ENCODE measurements at regions not wholly inside any gene's neighbourhood (a gene's known extent, or its start where the extent isn't known, plus 50 kb on each side); places are given as distances from the start of the nearest gene placed in this dataset.

DNA sequence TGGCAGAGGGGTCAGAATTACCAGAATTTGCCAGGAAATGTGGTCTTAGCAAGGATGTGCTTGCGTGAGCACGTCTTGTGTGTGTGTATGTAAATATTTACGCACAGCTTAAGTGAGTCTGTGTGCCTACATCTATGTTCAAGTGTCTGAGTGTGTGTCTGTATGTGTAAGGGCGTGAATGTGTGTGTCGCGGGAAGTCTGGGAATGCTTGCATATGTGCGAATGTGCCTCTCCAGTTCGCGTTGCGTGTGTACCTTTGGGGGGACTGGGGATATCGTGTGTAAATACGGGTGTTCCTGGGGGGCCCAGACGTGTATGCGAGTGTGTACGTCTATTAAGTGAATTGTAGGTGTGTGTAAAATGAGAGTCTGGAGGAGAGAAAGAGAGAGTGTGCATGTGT lies 68.6 kb upstream of the POU3F1 start:
- DNase-seq (ENCODE audit: low spot score) (no peak), ATAC-seq (ENCODE audit: low read depth) (no peak)
- H3K4me1 ChIP-seq (ENCODE audit: insufficient read depth, poor library complexity, severe bottlenecking), result peaks cover 14% of the 10 kb centered on the region
- no peak overlapping the region for H3K27ac ChIP-seq (ENCODE audit: poor library complexity, severe bottlenecking)
- no peaks in the 10 kb centered on the region for H3K9me3 ChIP-seq (ENCODE audit: severe bottlenecking)
- TF ChIP-seq, protein P1, sequence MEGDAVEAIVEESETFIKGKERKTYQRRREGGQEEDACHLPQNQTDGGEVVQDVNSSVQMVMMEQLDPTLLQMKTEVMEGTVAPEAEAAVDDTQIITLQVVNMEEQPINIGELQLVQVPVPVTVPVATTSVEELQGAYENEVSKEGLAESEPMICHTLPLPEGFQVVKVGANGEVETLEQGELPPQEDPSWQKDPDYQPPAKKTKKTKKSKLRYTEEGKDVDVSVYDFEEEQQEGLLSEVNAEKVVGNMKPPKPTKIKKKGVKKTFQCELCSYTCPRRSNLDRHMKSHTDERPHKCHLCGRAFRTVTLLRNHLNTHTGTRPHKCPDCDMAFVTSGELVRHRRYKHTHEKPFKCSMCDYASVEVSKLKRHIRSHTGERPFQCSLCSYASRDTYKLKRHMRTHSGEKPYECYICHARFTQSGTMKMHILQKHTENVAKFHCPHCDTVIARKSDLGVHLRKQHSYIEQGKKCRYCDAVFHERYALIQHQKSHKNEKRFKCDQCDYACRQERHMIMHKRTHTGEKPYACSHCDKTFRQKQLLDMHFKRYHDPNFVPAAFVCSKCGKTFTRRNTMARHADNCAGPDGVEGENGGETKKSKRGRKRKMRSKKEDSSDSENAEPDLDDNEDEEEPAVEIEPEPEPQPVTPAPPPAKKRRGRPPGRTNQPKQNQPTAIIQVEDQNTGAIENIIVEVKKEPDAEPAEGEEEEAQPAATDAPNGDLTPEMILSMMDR (IDR thresholded peaks at IDR 0.05; ENCODE audit: poor library complexity, severe bottlenecking), result no peak
- no peaks in the 10 kb centered on the region for H3K27me3 ChIP-seq (ENCODE audit: insufficient read depth, poor library complexity, severe bottlenecking)
- H3K36me3 ChIP-seq (ENCODE audit: low read depth), result no peaks in the 10 kb centered on the region
- H3K4me3 ChIP-seq (ENCODE audit: severe bottlenecking), result no peak overlapping the region

- H3K4me3 ChIP-seq (ENCODE audit: severe bottlenecking), result no peak overlapping the region
- ATAC-seq (ENCODE audit: low read depth) (no peak), DNase-seq (ENCODE audit: low spot score) (no peak)
- H3K4me1 ChIP-seq (ENCODE audit: insufficient read depth, poor library complexity, severe bottlenecking), result peaks cover 14% of the 10 kb centered on the region
- TF ChIP-seq, protein P1 (IDR thresholded peaks at IDR 0.05; ENCODE audit: poor library complexity, severe bottlenecking), result no peak
- H3K27me3 ChIP-seq (ENCODE audit: insufficient read depth, poor library complexity, severe bottlenecking), result no peaks in the 10 kb centered on the region
- no peaks in the 10 kb centered on the region for H3K36me3 ChIP-seq (ENCODE audit: low read depth)
- no peaks in the 10 kb centered on the region for H3K9me3 ChIP-seq (ENCODE audit: severe bottlenecking)
- H3K27ac ChIP-seq (ENCODE audit: poor library complexity, severe bottlenecking), result no peak overlapping the region
These were observed 67.8 kb upstream of the POU3F1 start for GRCh38 chr1:38114241-38115026.

DNA sequence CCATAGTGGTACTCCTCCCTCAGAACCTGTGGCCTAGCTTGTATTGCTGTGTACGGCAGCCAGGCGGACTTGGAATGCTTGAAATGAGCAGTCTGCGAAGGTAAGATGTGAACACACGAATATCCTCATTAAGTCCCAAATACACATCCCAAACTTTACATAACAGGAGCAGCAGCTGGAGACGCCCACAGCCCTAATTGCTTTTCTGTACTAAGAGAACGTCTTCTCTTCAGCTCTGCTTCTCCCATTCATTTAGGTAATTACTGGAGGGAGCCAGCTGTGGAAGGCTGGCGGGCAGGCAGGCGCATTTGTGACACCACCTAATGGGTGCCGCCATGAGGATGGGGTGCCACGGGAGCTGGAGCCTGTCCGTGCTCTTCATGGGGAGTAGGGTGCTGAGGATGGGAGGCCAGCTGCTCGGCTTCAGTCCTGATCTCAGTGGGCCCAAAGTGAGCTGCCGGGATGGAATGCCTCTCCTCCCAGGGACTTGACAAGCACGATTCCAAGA lies 66.6 kb upstream of the POU3F1 start:
- peaks cover 14% of the 10 kb centered on the region for H3K4me1 ChIP-seq (ENCODE audit: insufficient read depth, poor library complexity, severe bottlenecking)
- TF ChIP-seq, protein P1 (IDR thresholded peaks at IDR 0.05; ENCODE audit: poor library complexity, severe bottlenecking), result no peak
- ATAC-seq (ENCODE audit: low read depth), result no peak
- no peaks in the 10 kb centered on the region for H3K36me3 ChIP-seq (ENCODE audit: low read depth)
- no peaks in the 10 kb centered on the region for H3K9me3 ChIP-seq (ENCODE audit: severe bottlenecking)
- H3K27me3 ChIP-seq (ENCODE audit: insufficient read depth, poor library complexity, severe bottlenecking), result no peaks in the 10 kb centered on the region
- H3K4me3 ChIP-seq (ENCODE audit: severe bottlenecking), result no peak overlapping the region
- no peak overlapping the region for H3K27ac ChIP-seq (ENCODE audit: poor library complexity, severe bottlenecking)
- DNase-seq (ENCODE audit: low spot score), result no peak

- no peak for ATAC-seq (ENCODE audit: low read depth)
- DNase-seq (ENCODE audit: low spot score), result no peak
- no peak overlapping the region for H3K4me3 ChIP-seq (ENCODE audit: severe bottlenecking)
- no peaks in the 10 kb centered on the region for H3K9me3 ChIP-seq (ENCODE audit: severe bottlenecking)
- no peaks in the 10 kb centered on the region for H3K27me3 ChIP-seq (ENCODE audit: insufficient read depth, poor library complexity, severe bottlenecking)
- no peak overlapping the region for H3K27ac ChIP-seq (ENCODE audit: poor library complexity, severe bottlenecking)
- TF ChIP-seq, protein P1 (IDR thresholded peaks at IDR 0.05; ENCODE audit: poor library complexity, severe bottlenecking), result no peak
- no peaks in the 10 kb centered on the region for H3K4me1 ChIP-seq (ENCODE audit: insufficient read depth, poor library complexity, severe bottlenecking)
- H3K36me3 ChIP-seq (ENCODE audit: low read depth), result no peaks in the 10 kb centered on the region
These were observed 65.0 kb upstream of the POU3F1 start for GRCh38 chr1:38111589-38111988.

DNA sequence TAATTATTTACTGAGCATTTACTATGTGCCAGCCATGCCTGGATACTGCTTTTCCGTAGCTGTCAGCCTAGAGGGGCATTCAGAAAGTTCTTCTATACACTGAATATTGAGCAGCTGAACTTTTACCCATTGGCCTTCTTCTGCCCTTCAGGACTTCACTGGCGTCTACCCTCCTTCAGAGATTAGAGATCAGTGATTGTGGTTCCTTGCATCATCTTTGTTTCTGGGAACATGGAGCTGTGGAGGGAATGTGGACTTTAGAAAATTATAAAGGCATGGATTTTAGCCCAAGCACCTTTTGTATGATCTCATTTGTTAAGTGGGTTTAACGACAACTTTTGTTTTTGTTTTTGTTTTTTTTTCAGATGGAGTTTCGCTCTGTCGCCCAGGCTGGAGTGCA lies 58.7 kb upstream of the POU3F1 start:
- TF ChIP-seq, protein P1 (IDR thresholded peaks at IDR 0.05; ENCODE audit: poor library complexity, severe bottlenecking), result no peak
- no peaks in the 10 kb centered on the region for H3K4me1 ChIP-seq (ENCODE audit: insufficient read depth, poor library complexity, severe bottlenecking)
- no peaks in the 10 kb centered on the region for H3K27me3 ChIP-seq (ENCODE audit: insufficient read depth, poor library complexity, severe bottlenecking)
- no peak overlapping the region for H3K27ac ChIP-seq (ENCODE audit: poor library complexity, severe bottlenecking)
- no peaks in the 10 kb centered on the region for H3K9me3 ChIP-seq (ENCODE audit: severe bottlenecking)
- H3K4me3 ChIP-seq (ENCODE audit: severe bottlenecking), result no peak overlapping the region
- DNase-seq (ENCODE audit: low spot score) (no peak), ATAC-seq (ENCODE audit: low read depth) (no peak)
- no peaks in the 10 kb centered on the region for H3K36me3 ChIP-seq (ENCODE audit: low read depth)

Measured in RWPE2 (cell line).